ENCODE measurements at regions not wholly inside any gene's neighbourhood (a gene's known extent, or its start where the extent isn't known, plus 50 kb on each side); places are given as distances from the start of the nearest gene placed in this dataset.

- DNase-seq (no peak), ATAC-seq (no peak)
- intact Hi-C loops (cut with DNase I, micrococcal nuclease): no loop called here
Observed at GRCh38 chr3:72242326-72242725, 457.4 kb upstream of the PROK2 start.

- ATAC-seq (no peak), DNase-seq (no peak)
- intact Hi-C loops (cut with DNase I, micrococcal nuclease): no loop called here
Observed at GRCh38 chr3:72241525-72241924, 456.6 kb upstream of the PROK2 start.

- DNase-seq: no peak
- no peak for ATAC-seq
- intact Hi-C loops (cut with DNase I, micrococcal nuclease): no loop called here
Observed at GRCh38 chr3:72240531-72240930, 455.6 kb upstream of the PROK2 start.

- no peak for ATAC-seq
- DNase-seq: no peak
- intact Hi-C loops (cut with DNase I, micrococcal nuclease): no loop called here
Observed at GRCh38 chr3:72238801-72239200, 453.9 kb upstream of the PROK2 start.

- ATAC-seq: no peak
- DNase-seq: no peak
Observed at GRCh38 chr3:72238010-72238691, 453.2 kb upstream of the PROK2 start.

GRCh38 chr3:72237679-72238009, 452.7 kb upstream of the PROK2 start:
- intact Hi-C loops (cut with DNase I, micrococcal nuclease): no loop called here
- ATAC-seq (no peak), DNase-seq (no peak)

More at GRCh38 chr3:72238010-72238691, 453.2 kb upstream of the PROK2 start:
- intact Hi-C loops (cut with DNase I, micrococcal nuclease): no loop called here

- DNase-seq: no peak
- no peak for ATAC-seq
- intact Hi-C loops (cut with DNase I, micrococcal nuclease): no loop called here
Observed at GRCh38 chr3:72234391-72234790, 449.4 kb upstream of the PROK2 start.

- ATAC-seq: no peak
- no peak for DNase-seq
- intact Hi-C loops (cut with DNase I, micrococcal nuclease): no loop called here
Observed at GRCh38 chr3:72233571-72233970, 448.6 kb upstream of the PROK2 start.

- DNase-seq (no peak), ATAC-seq (no peak)
- intact Hi-C loops (cut with DNase I, micrococcal nuclease): no loop called here
Observed at GRCh38 chr3:72232777-72233176, 447.8 kb upstream of the PROK2 start.

- intact Hi-C loops (cut with DNase I, micrococcal nuclease): no loop called here
- ATAC-seq: no peak
- no peak for DNase-seq
Observed at GRCh38 chr3:72232331-72232730, 447.4 kb upstream of the PROK2 start.

- intact Hi-C loops (cut with DNase I, micrococcal nuclease): no loop called here
- no peak for DNase-seq
- ATAC-seq: no peak
Observed at GRCh38 chr3:72231439-72232196, 446.7 kb upstream of the PROK2 start.

- intact Hi-C loops (cut with DNase I, micrococcal nuclease): no loop called here
- no peak for ATAC-seq
- DNase-seq: no peak
Observed at GRCh38 chr3:72230774-72231379, 445.9 kb upstream of the PROK2 start.

- intact Hi-C loops (cut with DNase I, micrococcal nuclease): no loop called here
- DNase-seq: no peak
- peak; percentile 51 for ATAC-seq
Observed at GRCh38 chr3:72229952-72230351, 445.0 kb upstream of the PROK2 start.

GRCh38 chr3:72227486-72228070, 442.6 kb upstream of the PROK2 start:
- DNase-seq (no peak), ATAC-seq (no peak)
- intact Hi-C loops (cut with DNase I, micrococcal nuclease): no loop called here

- intact Hi-C loops (cut with DNase I, micrococcal nuclease): no loop called here
- ATAC-seq (no peak), DNase-seq (no peak)
Observed at GRCh38 chr3:72224804-72225509, 440.0 kb upstream of the PROK2 start.

- intact Hi-C loops (cut with DNase I, micrococcal nuclease): no loop called here
- ATAC-seq (no peak), DNase-seq (no peak)
Observed at GRCh38 chr3:72223628-72224027, 438.7 kb upstream of the PROK2 start.

GRCh38 chr3:72223116-72223515, 438.2 kb upstream of the PROK2 start:
- ATAC-seq: no peak
- DNase-seq: no peak
- intact Hi-C loops (cut with DNase I, micrococcal nuclease): no loop called here

GRCh38 chr3:72222410-72222809, 437.5 kb upstream of the PROK2 start:
- ATAC-seq: no peak
- no peak for DNase-seq
- intact Hi-C loops (cut with DNase I, micrococcal nuclease): no loop called here

- DNase-seq (no peak), ATAC-seq (no peak)
- intact Hi-C loops (cut with DNase I, micrococcal nuclease): no loop called here
Observed at GRCh38 chr3:72220946-72221345, 436.0 kb upstream of the PROK2 start.

Measured in left colon (tissue), 2 donors.